SHP77 treated with DMSO at 0.1 percent for 48 hours (cell line): ENCODE measurements at regions not wholly inside any gene's neighbourhood (a gene's known extent, or its start where the extent isn't known, plus 50 kb on each side); places are given as distances from the start of the nearest gene placed in this dataset.

Source experiments
- DNase-seq: peaks from one replicate; lab custom pipeline; 2025; lab: John Stamatoyannopoulos, UW

- DNase-seq = no peak
Measured at GRCh38 chr18:42185486-42185885, 230.5 kb downstream of the PIK3C3 start.

GRCh38 chr18:42187611-42188380, 232.8 kb downstream of the PIK3C3 start:
- no peak for DNase-seq

- no peak for DNase-seq
Measured at GRCh38 chr18:42190643-42191042, 235.6 kb downstream of the PIK3C3 start.

- DNase-seq = peak; percentile 5
Measured at GRCh38 chr18:42192251-42193248, 237.5 kb downstream of the PIK3C3 start.

- no peak for DNase-seq
Measured at GRCh38 chr18:42196651-42197050, 241.6 kb downstream of the PIK3C3 start.

GRCh38 chr18:42201137-42201536, 246.1 kb downstream of the PIK3C3 start:
- no peak for DNase-seq

- DNase-seq = no peak
Measured at GRCh38 chr18:42211201-42211600, 256.2 kb downstream of the PIK3C3 start.

GRCh38 chr18:42222557-42222956, 267.5 kb downstream of the PIK3C3 start:
- no peak for DNase-seq

- no peak for DNase-seq
Measured at GRCh38 chr18:42228581-42228980, 273.5 kb downstream of the PIK3C3 start.

GRCh38 chr18:42229211-42230210, 274.5 kb downstream of the PIK3C3 start:
- no peak for DNase-seq

- no peak for DNase-seq
Measured at GRCh38 chr18:42230636-42231035, 275.6 kb downstream of the PIK3C3 start.

GRCh38 chr18:42231284-42231683, 276.2 kb downstream of the PIK3C3 start:
- no peak for DNase-seq

- DNase-seq = no peak
Measured at GRCh38 chr18:42231796-42232195, 276.8 kb downstream of the PIK3C3 start.

GRCh38 chr18:42233908-42234307, 278.9 kb downstream of the PIK3C3 start:
- no peak for DNase-seq

- no peak for DNase-seq
Measured at GRCh38 chr18:42242758-42243157, 287.7 kb downstream of the PIK3C3 start.

GRCh38 chr18:42245137-42245536, 290.1 kb downstream of the PIK3C3 start:
- DNase-seq = no peak

- DNase-seq = no peak
Measured at GRCh38 chr18:42255908-42256765, 301.1 kb downstream of the PIK3C3 start.

GRCh38 chr18:42258301-42258965, 303.4 kb downstream of the PIK3C3 start:
- DNase-seq = no peak

GRCh38 chr18:42261731-42262130, 306.7 kb downstream of the PIK3C3 start:
- DNase-seq = no peak

- DNase-seq = no peak
Measured at GRCh38 chr18:42264497-42264896, 309.5 kb downstream of the PIK3C3 start.
